SIG-M5 treated with dmso at 0.1 percent for 504 hours (cell line): ENCODE measurements at regions not wholly inside any gene's neighbourhood (a gene's known extent, or its start where the extent isn't known, plus 50 kb on each side); places are given as distances from the start of the nearest gene placed in this dataset.
"Not testable (repeated sequence)": the region's sequence is repeated elsewhere in the genome, so short reads cannot be mapped to it uniquely, and the experiment has no call there.

ENCODE experiments used
- DNase-seq: peaks from one replicate; lab custom pipeline; 2025; ENCODE audit not compliant: unreplicated experiment; lab: John Stamatoyannopoulos, UW

DNA sequence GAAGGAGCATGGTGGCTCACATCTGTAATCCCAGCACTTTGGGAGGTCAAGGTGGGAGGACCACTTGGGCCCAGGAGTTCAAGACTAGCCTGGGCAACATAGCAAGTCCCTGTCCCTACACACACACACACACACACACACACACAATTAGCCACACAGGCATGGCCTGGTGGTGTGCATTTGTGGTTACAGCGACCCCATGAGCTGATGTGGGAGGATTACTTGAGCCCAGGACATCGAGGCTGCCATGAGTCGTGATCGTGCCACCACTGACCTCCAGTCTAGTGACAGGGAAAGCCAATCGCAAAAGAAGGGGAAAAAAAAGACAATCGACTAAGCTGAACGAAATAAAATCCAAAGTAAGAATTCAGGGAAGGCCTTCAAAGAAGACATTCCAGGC, 67.9 kb downstream of the TBX3 start:
- no peak for DNase-seq

DNA sequence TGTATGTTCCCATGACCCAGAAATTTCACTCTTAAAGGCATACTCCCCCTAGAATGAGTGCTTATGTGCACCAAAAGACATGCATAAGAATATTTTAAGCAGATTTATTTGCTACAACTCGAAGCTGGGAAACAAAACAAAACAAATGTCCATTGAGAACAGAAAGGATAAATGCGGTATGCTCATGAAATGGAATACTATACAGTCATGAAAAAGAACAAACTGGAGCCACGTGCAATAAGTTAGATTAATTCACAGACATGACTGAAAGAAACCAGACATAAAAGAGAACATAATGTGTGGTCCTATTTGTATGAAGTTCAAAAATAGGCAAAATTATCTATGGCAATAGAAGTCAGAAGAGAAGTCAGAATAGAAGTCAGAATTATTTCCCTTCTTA, 69.9 kb downstream of the TBX3 start:
- no peak for DNase-seq

DNA sequence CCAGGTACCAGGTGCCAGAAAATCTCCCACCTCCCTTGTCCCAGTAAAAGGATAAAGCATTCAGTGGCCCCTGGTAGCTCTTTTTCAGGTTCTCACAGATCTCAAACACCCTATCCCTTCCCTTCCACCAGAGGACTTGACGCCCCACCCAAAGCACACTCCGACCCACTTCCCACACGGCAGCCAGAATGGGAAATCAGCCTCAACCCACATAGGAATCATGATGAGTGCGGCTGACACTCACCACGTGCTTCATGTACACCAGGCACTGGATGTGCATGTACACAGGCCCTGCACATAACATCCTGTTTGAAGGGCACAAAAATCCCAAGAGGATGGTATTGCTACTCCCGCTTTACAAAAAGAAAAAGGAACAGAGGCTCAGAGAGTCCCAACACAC, 71.9 kb downstream of the TBX3 start:
- no peak for DNase-seq

DNA sequence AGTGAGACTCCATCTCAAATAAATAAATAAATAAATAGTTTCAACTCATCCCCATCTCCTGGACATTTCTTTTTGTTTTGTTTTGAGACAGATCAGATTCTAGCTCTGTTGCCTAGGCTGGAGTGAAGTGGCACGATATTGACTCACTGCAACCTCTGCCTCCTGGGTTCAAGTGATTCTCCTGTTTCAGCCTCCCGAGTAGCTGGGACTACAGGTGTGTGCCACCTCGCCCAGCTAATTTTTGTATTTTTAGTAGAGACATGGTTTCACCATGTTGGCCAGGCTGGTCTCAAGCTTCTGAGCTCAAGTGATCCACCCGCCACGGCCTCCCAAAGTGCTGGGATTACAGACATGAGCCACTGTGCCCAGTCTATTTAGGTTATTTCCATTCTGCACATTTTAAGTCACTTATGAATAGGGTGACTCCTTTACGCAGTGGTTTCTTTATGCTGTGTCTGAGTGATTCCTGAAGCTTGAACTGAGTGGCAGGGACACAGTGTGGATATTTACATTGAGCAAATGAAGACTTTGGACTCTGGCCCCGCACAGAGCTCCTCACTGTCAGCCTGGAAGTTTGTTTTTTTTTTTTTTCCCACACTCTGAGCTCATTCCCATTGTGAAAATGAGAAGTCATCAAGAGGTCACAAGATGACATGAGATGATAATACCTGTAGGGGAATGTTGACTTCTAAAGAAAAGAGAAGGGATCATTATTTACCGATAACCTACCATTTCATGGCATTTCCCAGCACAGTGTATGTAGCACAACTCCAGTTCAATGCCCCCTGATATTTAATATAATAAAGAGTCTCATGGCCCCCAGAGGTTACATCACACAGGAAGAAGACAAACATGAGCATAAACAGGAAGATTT, 72.6 kb downstream of the TBX3 start:
- peak; percentile 20 for DNase-seq

DNA sequence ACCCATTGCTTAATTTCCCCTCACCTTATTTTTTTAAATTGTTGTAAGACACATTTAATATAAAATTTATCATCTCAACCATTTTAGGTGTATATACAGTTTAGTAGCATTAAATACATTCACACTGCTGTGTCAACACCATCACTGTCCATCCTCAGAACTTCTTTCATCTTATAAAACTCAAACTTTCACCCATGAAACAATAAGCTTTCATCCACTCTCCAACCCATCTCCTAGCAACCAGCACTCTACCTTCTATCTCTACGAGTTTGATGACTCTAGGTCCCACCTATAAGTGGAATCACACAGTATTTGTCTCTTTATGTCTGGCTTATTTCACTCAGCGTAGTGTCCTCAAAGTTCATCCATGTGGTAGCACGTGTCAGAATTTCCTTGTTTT, 75.5 kb downstream of the TBX3 start:
- no peak for DNase-seq

DNA sequence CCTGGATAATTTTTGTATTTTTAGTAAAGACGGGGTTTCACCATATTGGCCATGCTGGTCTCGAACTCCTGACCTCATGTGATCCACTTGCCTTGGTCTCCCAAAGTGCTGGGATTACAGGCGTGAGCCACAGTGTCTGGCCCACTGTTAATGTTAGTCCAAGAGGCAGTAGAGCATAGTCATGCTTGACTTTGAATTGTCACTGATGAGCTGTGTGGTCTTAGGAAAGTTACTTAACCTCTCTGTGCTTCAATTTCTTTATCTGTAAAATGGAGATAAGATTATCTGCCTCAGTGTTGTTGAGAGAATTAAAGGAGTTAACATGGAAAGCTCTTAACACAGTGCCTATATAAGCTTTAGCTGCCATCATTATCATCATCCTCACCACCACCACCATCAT, 78.1 kb downstream of the TBX3 start:
- no peak for DNase-seq

DNA sequence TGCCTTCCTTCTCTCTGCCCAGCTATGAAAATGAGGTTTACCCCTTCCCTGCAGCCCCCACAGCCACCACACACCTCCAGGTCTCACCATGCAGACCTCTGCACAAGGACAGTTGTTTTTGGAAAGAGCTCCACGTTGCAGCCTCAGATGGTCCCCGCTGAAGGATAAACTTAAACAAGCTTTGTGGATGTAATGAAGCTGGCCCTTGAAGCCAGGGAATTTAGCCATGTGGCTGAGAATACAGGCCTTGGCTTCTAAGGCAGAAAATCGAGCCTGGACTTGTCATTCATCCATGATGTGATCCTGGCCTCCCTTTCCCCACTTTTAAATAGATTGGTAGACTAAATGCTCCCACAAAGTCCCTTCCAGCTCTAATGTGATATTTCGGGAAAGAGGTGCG, 79.4 kb downstream of the TBX3 start:
- no peak for DNase-seq

DNA sequence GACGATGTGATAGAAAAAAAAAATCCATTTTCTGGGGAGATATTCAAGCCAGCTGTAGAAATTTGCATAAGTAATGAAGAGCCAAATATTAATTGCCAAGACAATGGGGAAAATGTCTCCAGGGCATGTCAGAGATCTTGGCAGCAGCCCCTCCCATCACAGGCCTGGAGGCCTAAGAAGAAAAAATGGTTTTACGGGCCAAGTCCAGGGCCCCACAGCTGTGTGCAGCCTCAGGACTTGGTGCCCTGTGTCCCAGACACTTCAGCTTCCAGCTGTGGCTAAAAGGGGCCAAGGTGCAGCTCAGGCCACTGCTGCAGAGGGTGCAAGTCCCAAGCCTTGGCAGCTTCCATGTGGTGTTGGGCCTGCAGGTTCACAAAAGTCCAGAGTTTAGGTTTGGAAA, 83.4 kb downstream of the TBX3 start:
- not testable (repeated sequence) for DNase-seq

DNA sequence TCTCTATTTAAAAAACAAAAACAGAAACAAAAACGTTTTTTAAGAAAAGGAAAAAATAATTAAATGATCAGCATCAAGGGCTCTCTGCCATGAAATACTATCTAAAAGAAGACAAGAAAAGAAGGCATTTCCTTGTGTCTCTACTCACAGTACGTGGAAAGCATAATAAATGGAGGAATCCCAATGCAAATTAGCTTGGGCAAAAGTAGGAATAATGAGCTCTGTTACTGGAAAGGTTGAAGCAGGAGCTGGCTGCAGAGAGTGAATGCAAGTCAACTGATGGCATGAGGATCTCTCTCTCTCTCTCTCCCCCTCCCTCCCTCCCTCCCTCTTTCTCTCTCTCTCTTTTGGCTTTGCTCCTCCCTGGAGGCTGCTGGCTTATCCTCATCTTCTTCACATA, 85.9 kb downstream of the TBX3 start:
- DNase-seq, result no peak

DNA sequence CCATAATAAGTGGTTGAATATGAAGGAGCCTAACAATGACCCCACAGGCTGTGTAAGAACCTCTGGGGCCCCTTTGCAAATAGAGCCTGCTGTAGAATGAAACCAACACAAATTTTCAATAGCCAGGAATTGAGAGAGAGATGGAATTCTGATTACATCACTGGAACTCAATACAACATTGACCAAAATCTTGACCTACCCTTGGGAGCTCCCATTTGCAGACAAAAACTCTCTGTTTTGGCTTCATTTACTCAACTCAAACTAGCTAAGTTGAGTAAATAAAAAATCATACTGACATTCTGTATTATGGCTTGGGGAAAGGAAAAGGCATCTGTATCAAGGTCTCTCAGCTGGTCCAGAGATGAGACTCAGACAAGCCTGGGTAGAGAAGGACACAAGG, 91.0 kb downstream of the TBX3 start:
- DNase-seq, result no peak

DNA sequence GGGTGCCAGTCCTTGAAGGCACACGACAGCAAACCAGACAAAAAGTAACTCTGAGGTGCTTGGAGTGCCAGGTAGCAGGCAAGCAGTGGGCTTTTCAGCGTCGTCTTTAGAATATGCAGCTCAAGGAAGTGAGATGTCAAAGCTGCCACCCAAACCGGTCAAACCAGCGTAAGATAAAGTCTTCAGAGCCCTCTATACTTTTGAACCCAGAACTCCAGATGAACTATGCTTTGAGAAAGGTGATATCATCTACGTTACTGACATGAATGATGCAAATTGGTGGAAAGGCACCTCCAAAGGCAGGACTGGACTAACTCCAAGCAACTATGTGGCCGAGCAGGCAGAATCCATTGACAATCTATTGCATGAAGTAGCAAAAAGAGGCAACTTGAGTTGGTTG, 95.9 kb downstream of the TBX3 start:
- peak; percentile 50 for DNase-seq

DNA sequence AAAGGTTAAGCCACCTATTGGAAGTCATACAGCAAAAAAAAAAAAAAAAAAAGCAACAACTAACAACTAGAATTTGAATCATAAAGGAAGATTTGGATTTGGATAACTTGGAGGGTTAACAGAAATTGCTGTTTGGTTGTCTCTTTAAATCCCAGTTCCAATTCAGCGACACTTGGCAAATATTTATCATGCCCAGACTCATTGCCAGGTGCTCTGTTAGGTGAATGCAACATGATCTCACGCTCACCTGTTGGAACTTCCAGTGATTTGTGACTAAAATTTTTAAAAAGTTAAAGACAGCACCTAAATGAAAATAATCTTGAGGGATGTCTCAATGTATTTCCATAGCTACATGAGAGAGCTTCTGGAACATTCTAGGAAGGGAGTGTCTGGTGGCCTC, 103.7 kb downstream of the TBX3 start:
- no peak for DNase-seq

DNA sequence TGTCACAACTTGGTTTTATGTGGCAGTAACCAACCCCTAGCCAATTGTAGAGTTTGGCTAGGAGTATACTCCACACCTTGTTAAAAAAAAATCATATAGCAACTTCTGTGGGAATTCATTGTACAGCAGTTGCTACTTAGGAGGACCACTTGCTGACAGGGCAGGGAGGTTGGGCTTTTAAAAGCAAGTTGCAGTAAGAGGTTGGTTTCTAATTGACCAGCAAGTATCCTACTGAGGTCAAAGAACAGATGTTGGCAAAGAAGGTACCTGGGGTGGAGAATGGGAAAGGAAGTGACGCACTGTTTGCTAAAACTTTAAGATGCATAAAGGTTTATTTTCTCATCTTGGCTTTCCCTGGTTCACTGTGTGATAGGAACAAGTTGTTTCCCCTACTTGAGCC, 104.6 kb downstream of the TBX3 start:
- DNase-seq, result no peak

DNA sequence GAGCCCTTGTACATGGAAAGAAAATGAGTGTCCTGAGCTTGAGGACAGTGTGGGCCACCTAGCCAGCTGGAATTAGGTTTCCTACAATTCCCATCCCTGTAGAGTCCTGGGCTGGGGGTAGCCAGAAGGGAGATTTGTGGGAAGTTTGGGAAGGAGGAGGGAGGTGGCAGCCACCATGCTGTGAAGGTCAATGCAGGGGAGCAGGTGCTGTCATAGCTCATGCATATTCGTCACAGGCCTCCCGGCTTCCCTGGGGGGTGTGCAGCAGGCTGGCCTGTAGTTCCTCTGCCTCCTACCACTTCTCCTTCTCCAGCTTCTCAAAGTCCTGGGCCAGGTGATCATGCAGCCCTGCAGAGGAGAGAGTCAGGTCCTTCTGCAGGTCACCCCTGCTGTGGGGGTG, 121.3 kb downstream of the TBX3 start:
- DNase-seq, result no peak

DNA sequence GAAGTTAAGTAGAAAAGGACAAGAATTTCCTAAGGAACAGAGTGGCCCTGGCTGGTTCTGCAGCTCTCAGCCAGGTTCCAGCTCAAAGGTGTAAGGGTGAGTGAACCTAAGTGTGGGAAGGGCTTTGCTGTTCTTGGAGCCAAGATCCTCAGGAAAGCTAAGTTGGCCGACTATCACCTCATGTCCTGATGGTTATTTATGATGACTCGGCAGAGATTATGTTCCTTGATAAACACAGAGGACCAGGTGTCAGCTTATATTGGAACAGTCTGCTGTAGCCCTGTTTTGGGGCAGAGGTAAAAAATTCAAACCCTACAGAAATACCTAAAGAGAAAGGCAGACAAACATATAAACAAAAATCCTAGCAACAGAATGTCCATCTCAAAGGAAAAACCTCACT, 128.5 kb downstream of the TBX3 start:
- DNase-seq, result peak; percentile 8

DNA sequence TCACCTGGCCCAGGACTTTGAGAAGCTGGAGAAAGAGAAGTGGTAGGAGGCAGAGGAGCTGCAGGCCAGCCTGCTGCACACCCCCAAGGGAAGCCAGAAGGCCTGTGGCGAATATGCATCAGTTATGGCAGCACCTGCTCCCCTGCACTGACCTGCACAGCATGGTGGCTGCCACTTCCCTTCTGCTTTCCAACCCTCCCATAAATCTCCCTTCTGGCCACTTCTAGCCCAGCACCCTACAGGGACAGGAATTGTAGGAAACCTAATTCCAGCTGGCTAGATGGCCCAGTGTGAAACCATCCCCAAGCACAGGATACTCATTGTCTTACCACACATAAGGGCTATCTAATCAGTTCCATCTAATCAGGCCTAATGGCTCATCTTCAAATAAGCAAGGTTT, 136.3 kb downstream of the TBX3 start:
- DNase-seq, result no peak

DNA sequence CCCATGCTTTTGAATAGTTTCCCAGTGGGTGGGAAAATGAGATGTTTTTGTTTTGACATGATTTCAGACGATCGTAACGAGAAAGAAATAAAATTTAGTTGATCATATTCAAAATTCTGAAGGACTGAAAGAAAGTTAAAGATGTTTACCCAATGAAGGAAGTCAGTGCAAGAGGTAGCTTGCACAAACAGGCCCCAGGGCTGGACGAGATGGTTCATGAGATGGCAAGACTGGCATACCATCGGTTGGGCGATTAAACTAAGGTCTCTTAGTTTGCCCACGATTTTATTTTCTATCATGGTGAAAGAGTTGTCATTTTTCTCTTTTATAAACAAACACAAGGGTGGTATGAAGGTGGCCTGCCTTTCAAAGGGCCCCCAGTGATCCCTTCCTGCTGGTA, 124.5 kb upstream of the TBX5 start:
- no peak for DNase-seq

DNA sequence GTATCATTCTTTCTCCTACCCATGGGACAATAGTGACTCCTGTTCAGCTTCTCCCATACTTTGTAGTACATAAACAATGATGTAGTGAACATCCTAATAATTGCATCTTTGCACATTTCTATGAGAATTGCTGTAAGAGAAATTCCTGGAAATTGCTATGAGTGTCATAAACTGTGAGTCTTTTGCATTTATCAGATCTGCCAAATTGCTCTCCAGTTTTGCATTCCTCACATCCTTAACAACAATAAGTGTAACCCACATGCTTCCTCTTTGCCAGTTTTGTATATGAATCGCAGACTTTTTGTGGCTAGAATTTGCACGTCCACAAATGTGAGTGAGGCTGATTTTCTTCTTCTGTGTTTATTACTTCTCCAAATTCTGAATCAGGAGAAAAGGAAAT, 124.0 kb upstream of the TBX5 start:
- no peak for DNase-seq

DNA sequence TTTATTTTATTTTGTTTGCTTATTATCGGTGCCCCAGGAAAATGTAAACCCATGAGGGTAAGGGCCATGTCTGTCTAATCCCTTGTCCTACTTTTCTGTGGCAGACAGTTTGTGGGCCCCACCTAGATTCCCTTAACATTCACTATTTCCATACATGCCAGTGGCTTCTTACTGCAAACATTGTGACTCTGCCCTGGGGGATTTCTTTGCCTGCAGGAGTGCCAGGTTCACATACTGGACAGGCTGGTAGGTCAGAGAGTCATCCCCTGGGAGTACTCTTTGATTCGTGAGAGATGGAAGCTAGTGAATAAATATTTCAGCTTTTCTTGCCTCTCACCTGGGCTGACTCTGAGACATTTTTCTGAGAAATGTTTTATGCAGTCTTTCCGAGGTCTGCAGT, 122.8 kb upstream of the TBX5 start:
- peak; percentile 50 for DNase-seq

DNA sequence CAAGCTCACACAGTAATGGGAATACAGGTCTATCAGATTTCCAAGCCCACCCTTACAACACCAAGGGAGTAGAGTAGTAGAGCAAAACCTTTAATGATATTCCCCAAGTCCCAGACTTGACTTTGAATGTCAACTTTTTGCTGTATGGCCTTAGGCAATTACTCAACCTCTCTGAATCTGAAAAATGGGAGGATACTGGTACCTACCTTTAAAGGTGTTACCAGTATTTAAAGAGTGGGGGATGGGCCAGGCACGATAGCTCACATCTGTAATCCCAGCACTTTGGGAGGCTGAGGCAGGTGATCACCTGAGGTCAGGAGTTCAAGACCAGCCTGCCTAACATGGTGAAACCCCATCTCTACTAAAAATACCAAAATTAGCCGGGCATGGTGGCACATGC, 115.2 kb upstream of the TBX5 start:
- not testable (repeated sequence) for DNase-seq

DNA sequence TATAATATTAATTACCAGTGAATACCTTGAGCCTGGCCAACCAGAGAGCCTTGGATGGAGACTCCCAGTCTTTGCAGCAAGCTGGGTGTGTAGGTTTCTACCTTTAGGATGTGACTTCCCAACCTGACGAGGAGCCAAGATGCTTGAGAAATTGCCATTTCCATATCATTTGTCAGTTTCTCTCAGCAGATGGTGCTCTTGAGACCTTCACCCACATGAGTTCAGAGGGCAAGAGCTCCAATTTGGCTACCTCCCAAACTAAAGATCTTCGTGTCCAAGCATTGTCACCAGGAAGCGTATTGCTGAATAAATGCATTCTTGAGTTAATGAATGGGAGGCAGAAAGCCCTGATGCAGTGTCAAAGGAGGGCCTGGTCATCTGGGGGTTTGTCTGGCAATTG, 106.4 kb upstream of the TBX5 start:
- DNase-seq, result no peak

DNA sequence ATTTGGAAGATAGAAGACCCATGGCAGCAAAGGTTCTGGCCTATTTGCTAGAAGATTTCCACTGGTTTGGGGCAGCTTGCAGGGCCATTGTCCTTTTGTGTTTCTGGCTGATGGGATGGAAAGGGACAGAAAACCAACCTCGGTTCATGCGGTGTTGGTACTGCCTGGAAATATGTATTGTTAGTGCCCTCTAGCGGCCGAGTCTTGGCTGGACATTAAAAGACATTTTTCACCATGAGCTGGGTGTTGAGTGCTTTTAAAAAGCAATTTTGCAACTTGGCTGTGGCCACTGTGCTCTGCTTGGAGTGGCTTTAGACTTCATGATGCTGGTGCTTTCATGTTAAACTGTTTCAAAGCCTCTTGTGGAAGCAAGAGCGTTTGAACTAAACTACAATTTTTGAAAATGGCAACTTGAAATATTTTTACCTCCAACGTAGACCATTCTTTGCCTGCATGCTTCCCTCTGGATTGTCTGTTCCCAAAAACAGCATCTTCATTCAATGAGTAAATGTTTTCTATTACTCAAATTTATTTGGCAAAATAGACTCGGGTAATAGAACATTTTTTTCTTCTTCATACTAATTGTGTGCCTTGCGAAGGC, 102.7 kb upstream of the TBX5 start:
- peak; percentile 46 for DNase-seq

DNA sequence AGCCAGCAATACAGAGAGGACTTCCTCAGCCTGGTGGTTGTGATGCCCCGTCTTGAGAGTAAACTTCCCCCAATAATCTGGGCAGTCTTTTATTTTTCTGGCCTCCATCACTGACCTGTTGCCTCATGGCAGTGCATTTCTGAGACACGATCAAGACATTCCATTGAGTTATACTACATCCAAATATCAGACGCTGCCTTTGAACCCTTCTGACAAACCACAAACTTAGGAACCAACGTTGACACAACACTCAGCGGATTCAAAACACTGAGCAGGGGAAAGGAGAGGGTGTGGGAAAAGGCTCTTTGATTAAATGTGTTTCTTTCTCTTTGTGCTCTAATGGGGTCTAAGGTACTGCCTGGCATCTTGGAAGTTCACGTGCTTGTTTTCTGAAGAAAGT, 100.7 kb upstream of the TBX5 start:
- DNase-seq, result no peak
